Aorta (tissue), 5 donors: ENCODE measurements at regions not wholly inside any gene's neighbourhood (a gene's known extent, or its start where the extent isn't known, plus 50 kb on each side); places are given as distances from the start of the nearest gene placed in this dataset.

ENCODE experiments used
- ATAC-seq: fragments of 200-7000 bp; cut with Tn5 transposase; one replicate; pipeline ENCODE4 v1.9.1; 2022; ENCODE audit warnings: moderate library complexity; ENCODE audit not compliant: low FRiP score
- DNase-seq, 2 donors: peaks; one replicate each; pipeline ENCODE4 v3.0.0-alpha.2; 2020
- H3K27ac ChIP-seq, 2 donors: one replicate each; pipeline ENCODE4 v1.5.1; 2013; ENCODE audit warnings: low read length in 2 of 2, mild to moderate bottlenecking in 2 of 2, moderate library complexity in 2 of 2, control low read depth in 1 of 2, inconsistent platforms in 1 of 2, low read depth in 1 of 2
- H3K27me3 ChIP-seq, 2 donors: one replicate each; pipeline ENCODE4 v1.6.1; 2013; ENCODE audit warnings: control low read depth in 1 of 2, low read length in 1 of 2, mild to moderate bottlenecking in 1 of 2, moderate library complexity in 1 of 2; ENCODE audit not compliant: insufficient read depth in 2 of 2, control insufficient read depth in 1 of 2
- H3K36me3 ChIP-seq, 2 donors: one replicate each; pipeline ENCODE4 v1.6.1; 2013; ENCODE audit warnings: control low read depth in 1 of 2, low read length in 1 of 2, mild to moderate bottlenecking in 1 of 2; ENCODE audit not compliant: insufficient read depth in 2 of 2, control insufficient read depth in 1 of 2
- H3K4me1 ChIP-seq, 2 donors: one replicate each; pipeline ENCODE4 v1.6.1; 2013; ENCODE audit warnings: low read length in 2 of 2, control low read depth in 1 of 2, mild to moderate bottlenecking in 1 of 2, moderate library complexity in 1 of 2; ENCODE audit not compliant: insufficient read depth in 2 of 2, control insufficient read depth in 1 of 2
- H3K4me3 ChIP-seq, 2 donors: one replicate each; pipeline ENCODE4 v1.5.1; 2013; ENCODE audit warnings: low read length in 2 of 2, control low read depth in 1 of 2, mild to moderate bottlenecking in 1 of 2
- H3K9me3 ChIP-seq: one replicate; pipeline ENCODE4 v1.6.1; 2013; ENCODE audit warnings: mild to moderate bottlenecking, low read length; ENCODE audit not compliant: control insufficient read depth
- WGBS, 2 donors: extraction: QIAGEN DNeasy Blood & Tissue Kit; methylation state at CpG; one replicate each; pipeline ENCODE4 v1.1.7; 2013; 5-methylcytosine and 5-hydroxymethylcytosine counted together
- intact Hi-C, 2 donors: fragments of 100-400 bp; cut with DNase I; formaldehyde crosslinking; loops; one replicate each; pipeline versions ENCODE4 v1.14.2 to v1.15.0; 2022
- donor health status: healthy with polysubstance abuse.
- donor health status: Bipolar disorder and iron deficiency.
- donor health status: DM: no; HTN: no; CAD: no.
- donor health status: DM: no; HTN: no; CAD: no.
- donor health status: DM: yes; HTN: yes; CAD: no.

DNA sequence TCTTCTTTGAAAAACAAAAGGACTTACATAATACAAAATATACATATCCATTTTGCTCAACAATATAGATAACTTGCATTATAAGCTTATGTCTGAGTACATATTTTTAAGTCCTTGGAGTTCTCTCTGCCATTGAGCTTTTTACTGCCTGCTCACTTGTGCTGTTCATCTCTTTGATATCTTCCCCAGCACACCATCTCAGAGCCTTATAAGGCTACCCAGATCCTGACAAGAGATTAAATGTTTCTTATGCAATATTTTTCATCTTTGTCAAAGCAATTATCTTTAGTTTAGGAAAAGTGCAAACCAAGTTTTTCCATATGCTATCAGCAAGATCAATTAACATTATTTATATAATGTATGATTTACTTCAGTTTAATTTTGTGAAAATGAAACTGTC lies 60.7 kb upstream of the ITGA1 start:
- no peaks in the 10 kb centered on the region for H3K36me3 ChIP-seq
- H3K9me3 ChIP-seq: no peaks in the 10 kb centered on the region
- H3K4me1 ChIP-seq: peaks cover 0 to 2% of the 10 kb centered on the region in 2 donors
- intact Hi-C loops: no loop called here
- peak overlapping the region in 1 of 2 donors; percentile 57 for H3K27ac ChIP-seq
- H3K4me3 ChIP-seq: no peak overlapping the region
- no peaks in the 10 kb centered on the region for H3K27me3 ChIP-seq
- DNase-seq (no peak), ATAC-seq (no peak)

DNA sequence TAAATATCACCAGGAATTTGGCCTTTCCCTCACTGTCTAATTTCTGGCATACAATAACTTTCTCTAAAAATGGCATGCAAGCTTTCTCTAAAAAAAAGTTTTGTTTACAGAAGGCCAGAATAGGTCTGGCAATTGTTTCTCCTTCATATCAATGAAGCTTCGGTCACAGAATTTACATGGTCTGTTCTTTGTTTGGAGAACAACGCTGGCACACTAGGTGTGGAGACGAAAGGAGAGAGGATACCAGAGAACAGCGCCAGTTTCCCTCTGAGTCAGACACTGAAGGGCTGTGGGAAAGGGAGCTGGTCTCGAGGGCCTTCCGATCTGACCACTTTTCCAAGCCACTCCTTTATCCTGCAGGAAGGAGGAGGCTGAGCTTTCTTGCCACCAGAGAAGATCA lies 60.1 kb upstream of the ITGA1 start:
- no peak overlapping the region for H3K27ac ChIP-seq
- no peaks in the 10 kb centered on the region for H3K9me3 ChIP-seq

DNA sequence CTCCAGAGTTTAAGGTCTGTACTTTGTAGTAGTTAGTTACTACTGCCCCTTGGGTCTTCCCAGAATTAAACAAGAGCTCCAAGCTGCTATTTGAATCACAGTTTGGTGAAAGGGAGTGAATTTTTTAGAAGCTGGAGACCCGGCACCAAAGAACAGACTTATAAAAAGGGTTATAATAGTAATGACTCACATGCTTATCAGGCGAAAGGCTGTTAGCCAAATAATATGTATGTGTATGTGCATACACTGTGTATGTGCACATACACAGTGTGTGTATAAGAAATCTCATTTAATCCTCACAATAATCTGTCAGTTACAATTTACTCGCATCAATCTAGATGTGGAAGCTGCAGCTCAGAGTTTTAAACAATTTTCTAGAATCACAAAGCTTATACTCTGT lies 59.5 kb upstream of the ITGA1 start:
- Histone ChIP-seq H3K4me3 (no peak overlapping the region), H3K36me3 (no peaks in the 10 kb centered on the region), H3K9me3 (no peaks in the 10 kb centered on the region), H3K4me1 (peaks cover 0 to 2% of the 10 kb centered on the region in 2 donors), H3K27me3 (no peaks in the 10 kb centered on the region), H3K27ac (no peak overlapping the region)
- intact Hi-C loops: no loop called here
- ATAC-seq (no peak), DNase-seq (no peak)
- WGBS, 2 donors: 70 to 77% methylated on average over 3 of the region's 3 CpGs

More for the DNA sequence above, 60.1 kb upstream of the ITGA1 start:
- Histone ChIP-seq H3K4me1 (peaks cover 0 to 2% of the 10 kb centered on the region in 2 donors), H3K36me3 (no peaks in the 10 kb centered on the region), H3K4me3 (no peak overlapping the region), H3K27me3 (no peaks in the 10 kb centered on the region)
- DNase-seq: peak in 1 of 2 donors; percentile 52
- intact Hi-C loops: no loop called here
- peak; percentile 81 for ATAC-seq
- 1 to 7% methylated on average over 6 of the region's 6 CpGs for WGBS, 2 donors

DNA sequence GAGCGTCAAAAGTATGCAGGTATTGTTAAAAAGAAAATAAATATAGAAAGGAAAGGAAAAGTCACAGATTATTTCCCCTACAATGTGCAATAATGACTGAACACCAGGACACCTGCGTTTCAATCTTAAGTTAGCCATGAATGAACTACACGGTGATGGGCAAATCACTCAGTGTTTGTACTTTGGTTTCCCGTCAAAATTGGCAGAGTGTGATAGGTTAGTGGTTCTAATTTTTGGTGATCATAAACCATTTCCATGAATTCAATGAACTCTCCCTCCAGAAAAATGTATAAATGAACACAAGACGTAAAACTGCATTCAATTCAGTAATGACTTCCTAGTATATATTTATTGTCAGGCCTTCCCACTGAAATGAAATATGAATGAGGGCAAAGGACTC lies 59.0 kb upstream of the ITGA1 start:
- no peak for ATAC-seq
- Histone ChIP-seq H3K27ac (no peak overlapping the region), H3K36me3 (no peaks in the 10 kb centered on the region), H3K4me1 (peaks cover 0 to 2% of the 10 kb centered on the region in 2 donors), H3K4me3 (no peak overlapping the region), H3K27me3 (no peaks in the 10 kb centered on the region), H3K9me3 (no peaks in the 10 kb centered on the region)
- 80 to 88% methylated on average over 5 of the region's 5 CpGs for WGBS, 2 donors
- intact Hi-C loops: no loop called here
- no peak for DNase-seq

DNA sequence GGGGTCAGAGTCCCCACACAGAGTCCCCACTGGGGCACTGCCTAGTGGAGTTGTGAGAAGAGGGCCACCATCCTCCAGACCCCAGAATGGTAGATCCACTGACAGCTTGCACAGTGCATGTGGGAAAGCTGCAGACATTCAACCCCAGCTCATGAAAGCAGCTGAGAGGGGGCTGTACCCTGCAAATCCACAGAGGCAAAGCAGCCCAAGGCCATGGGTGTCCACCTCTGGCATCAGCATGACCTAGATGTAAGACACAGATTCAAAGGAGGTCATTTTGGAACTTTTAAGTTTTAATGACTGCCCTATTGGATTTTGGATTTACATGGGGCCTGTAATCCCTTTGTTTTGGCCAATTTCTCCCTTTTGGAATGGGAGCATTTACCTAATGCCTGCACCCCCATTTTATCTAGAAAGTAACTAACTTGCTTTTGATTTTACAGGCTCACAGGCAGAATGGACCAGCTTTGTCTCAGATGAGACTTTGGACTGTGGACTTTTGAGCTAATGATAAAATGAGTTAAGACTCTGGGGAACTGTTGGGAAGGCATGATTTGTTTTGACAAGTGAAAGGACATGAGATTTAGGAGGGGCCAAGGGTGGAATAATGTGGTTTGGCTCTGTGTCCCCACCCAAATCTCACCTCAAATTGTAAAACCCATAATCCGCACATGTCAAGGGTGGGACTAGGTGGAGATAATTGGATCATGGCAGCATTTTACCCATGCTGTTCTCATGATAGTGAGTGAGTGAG lies 56.3 kb upstream of the ITGA1 start:
- H3K27ac ChIP-seq: no peak overlapping the region
- H3K27me3 ChIP-seq: no peaks in the 10 kb centered on the region
- DNase-seq (no peak), ATAC-seq (no peak)
- intact Hi-C loops: no loop called here
- H3K36me3 ChIP-seq: no peaks in the 10 kb centered on the region
- H3K4me3 ChIP-seq: no peak overlapping the region
- WGBS, 2 donors: 89 to 98% methylated on average over 1 of the region's 1 CpG
- H3K4me1 ChIP-seq: peaks cover 0 to 2% of the 10 kb centered on the region in 2 donors
- no peaks in the 10 kb centered on the region for H3K9me3 ChIP-seq

DNA sequence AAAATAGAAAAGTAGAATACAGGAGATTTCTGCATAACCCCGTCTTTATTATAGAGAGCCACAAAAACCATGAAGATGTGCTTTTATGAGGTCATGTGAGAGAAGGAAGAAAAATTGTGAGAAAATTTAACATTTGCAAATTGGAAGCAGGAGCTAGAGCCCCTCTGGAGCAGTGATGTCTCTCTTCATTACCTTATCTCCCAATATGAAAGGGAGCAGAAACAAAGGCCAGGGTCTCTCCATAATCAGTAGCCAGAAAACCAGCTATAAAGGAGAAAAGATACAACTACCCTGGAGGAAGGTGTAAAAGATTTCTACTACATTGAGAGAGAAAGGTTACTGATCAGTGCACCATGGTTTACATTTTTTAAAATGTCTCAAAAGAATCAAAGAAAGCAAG lies 53.2 kb upstream of the ITGA1 start:
- H3K4me1 ChIP-seq: no peaks in the 10 kb centered on the region
- no peaks in the 10 kb centered on the region for H3K36me3 ChIP-seq
- H3K27ac ChIP-seq: no peak overlapping the region
- intact Hi-C loops: no loop called here
- DNase-seq: no peak
- no peaks in the 10 kb centered on the region for H3K27me3 ChIP-seq
- no peak for ATAC-seq
- no peak overlapping the region for H3K4me3 ChIP-seq
- no peaks in the 10 kb centered on the region for H3K9me3 ChIP-seq
- 97 to 100% methylated on average over 1 of the region's 1 CpG for WGBS, 2 donors

DNA sequence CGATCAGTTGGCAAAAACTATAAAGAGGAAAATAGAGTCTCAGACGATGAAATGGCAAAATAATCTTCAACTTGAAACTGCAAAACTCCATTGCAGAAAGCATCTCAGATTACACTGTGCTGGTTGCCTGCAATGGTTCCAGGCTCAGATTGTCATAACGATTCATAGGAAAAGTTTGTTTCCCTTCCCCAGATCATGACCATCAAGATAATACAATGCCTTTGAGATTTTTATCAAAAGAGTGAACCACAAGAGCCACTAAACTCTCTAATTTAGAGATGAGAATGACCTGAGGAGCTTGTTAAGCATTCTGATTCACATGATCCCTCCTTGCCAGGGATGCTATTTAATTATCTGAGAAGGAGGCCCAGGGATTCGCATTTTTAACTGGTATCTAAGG lies 52.6 kb upstream of the ITGA1 start:
- 74 to 76% methylated on average over 4 of the region's 4 CpGs for WGBS, 2 donors
- no peaks in the 10 kb centered on the region for H3K9me3 ChIP-seq

More for the DNA sequence above, 52.6 kb upstream of the ITGA1 start:
- H3K4me3 ChIP-seq: no peak overlapping the region
- ATAC-seq (no peak), DNase-seq (no peak)
- no peaks in the 10 kb centered on the region for H3K27me3 ChIP-seq
- no peaks in the 10 kb centered on the region for H3K4me1 ChIP-seq
- no peak overlapping the region for H3K27ac ChIP-seq
- intact Hi-C loops: no loop called here
- H3K36me3 ChIP-seq: no peaks in the 10 kb centered on the region
